ENCODE measurements at regions not wholly inside any gene's neighbourhood (a gene's known extent, or its start where the extent isn't known, plus 50 kb on each side); places are given as distances from the start of the nearest gene placed in this dataset.

GRCh38 chr2:78614726-78615125 is 410.8 kb upstream of the REG3G start:
- no peak for ATAC-seq
- TF ChIP-seq RARB (CRISPR knock-in tag; IDR thresholded peaks at IDR 0.05) = no peak
- TF ChIP-seq POU6F1 (CRISPR knock-in tag; IDR thresholded peaks at IDR 0.05; ENCODE audit: borderline replicate concordance, low read depth) = no peak
- TF ChIP-seq ESRRG (CRISPR knock-in tag; IDR thresholded peaks at IDR 0.05) = no peak

- TF ChIP-seq SNAI2 (CRISPR knock-in tag; IDR thresholded peaks at IDR 0.05) (no peak), POU6F1 (CRISPR knock-in tag; IDR thresholded peaks at IDR 0.05; ENCODE audit: borderline replicate concordance, low read depth) (no peak), PPARA (CRISPR knock-in tag; IDR thresholded peaks at IDR 0.05; ENCODE audit: borderline replicate concordance) (no peak), ZFP30 (CRISPR knock-in tag; IDR thresholded peaks at IDR 0.05) (no peak), TSHZ2 (CRISPR knock-in tag; IDR thresholded peaks at IDR 0.05) (no peak), ZC3H10 (CRISPR knock-in tag; IDR thresholded peaks at IDR 0.05) (no peak), ESRRG (CRISPR knock-in tag; IDR thresholded peaks at IDR 0.05) (no peak), CREB5 (CRISPR knock-in tag; IDR thresholded peaks at IDR 0.05; ENCODE audit: low read depth) (no peak), OSR1 (CRISPR knock-in tag; IDR thresholded peaks at IDR 0.05) (no peak), GLIS3 (CRISPR knock-in tag; IDR thresholded peaks at IDR 0.05) (no peak), ZNF70 (CRISPR knock-in tag; IDR thresholded peaks at IDR 0.05) (no peak), PATZ1 (CRISPR knock-in tag; IDR thresholded peaks at IDR 0.05; ENCODE audit: borderline replicate concordance) (no peak)
Measured at GRCh38 chr2:78615956-78616355, 409.5 kb upstream of the REG3G start.

GRCh38 chr2:78634425-78634824 is 391.1 kb upstream of the REG3G start:
- no peak for ATAC-seq
- no peak for TF ChIP-seq BACH2 (CRISPR knock-in tag; IDR thresholded peaks at IDR 0.05; ENCODE audit: borderline replicate concordance)
- TF ChIP-seq ZNF565 (CRISPR knock-in tag; conservative IDR thresholded peaks at IDR 0.05; ENCODE audit: low read depth) = no peak
- TF ChIP-seq ZFP30 (CRISPR knock-in tag; IDR thresholded peaks at IDR 0.05) = no peak
- TF ChIP-seq TSHZ2 (CRISPR knock-in tag; IDR thresholded peaks at IDR 0.05) = no peak
- TF ChIP-seq ESRRG (CRISPR knock-in tag; IDR thresholded peaks at IDR 0.05) = no peak
- no peak for TF ChIP-seq CREB5 (CRISPR knock-in tag; IDR thresholded peaks at IDR 0.05; ENCODE audit: low read depth)
- no peak for TF ChIP-seq GLIS3 (CRISPR knock-in tag; IDR thresholded peaks at IDR 0.05)
- TF ChIP-seq PATZ1 (CRISPR knock-in tag; IDR thresholded peaks at IDR 0.05; ENCODE audit: borderline replicate concordance) = no peak
- no peak for TF ChIP-seq CSRNP3 (CRISPR knock-in tag; IDR thresholded peaks at IDR 0.05)
- TF ChIP-seq ARNTL (CRISPR knock-in tag; IDR thresholded peaks at IDR 0.05; ENCODE audit: borderline replicate concordance, low read depth) = no peak
- TF ChIP-seq ISL1 (CRISPR knock-in tag; IDR thresholded peaks at IDR 0.05) = no peak
- TF ChIP-seq RARB (CRISPR knock-in tag; IDR thresholded peaks at IDR 0.05) = no peak
- TF ChIP-seq OSR1 (CRISPR knock-in tag; IDR thresholded peaks at IDR 0.05) = no peak
- no peak for TF ChIP-seq ZNF8 (CRISPR knock-in tag; IDR thresholded peaks at IDR 0.05)

More at GRCh38 chr2:78615956-78616355, 409.5 kb upstream of the REG3G start:
- ATAC-seq = no peak

Measured in SK-N-SH treated with all-trans-retinoic acid at 6 μM for 48 hours (cell line).